HAP-1 (cell line): ENCODE measurements at regions not wholly inside any gene's neighbourhood (a gene's known extent, or its start where the extent isn't known, plus 50 kb on each side); places are given as distances from the start of the nearest gene placed in this dataset.
"Not testable (repeated sequence)": the region's sequence is repeated elsewhere in the genome, so short reads cannot be mapped to it uniquely, and the experiment has no call there.

Experiments used
- DNase-seq, 2 experiments: peaks; one replicate each; pipeline ENCODE4 v3.0.0-alpha.2; 2016 to 2020; ENCODE audit warnings: low spot score in 2 of 2
- H3K27me3 ChIP-seq: fragments of 250-450 bp; sonication (Bioruptor Pico); 2 replicates; pipeline ENCODE4 v1.5.1; 2020; ENCODE audit warnings: low read depth, mild to moderate bottlenecking, moderate library complexity
- H3K36me3 ChIP-seq: fragments of 250-450 bp; sonication (Bioruptor Pico); replicated peaks from 2 replicates; pipeline ENCODE4 v1.5.1; 2020; ENCODE audit warnings: mild to moderate bottlenecking
- H3K4me1 ChIP-seq: fragments of 250-450 bp; sonication (Bioruptor Pico); 2 replicates; pipeline ENCODE4 v1.5.1; 2020; ENCODE audit warnings: mild to moderate bottlenecking
- H3K4me3 ChIP-seq: fragments of 250-450 bp; sonication (Bioruptor Pico); 2 replicates; pipeline ENCODE4 v1.5.1; 2020; ENCODE audit warnings: mild to moderate bottlenecking, moderate library complexity
- H3K9me3 ChIP-seq: fragments of 250-450 bp; sonication (Bioruptor Pico); 2 replicates; pipeline ENCODE4 v1.5.1; 2020; ENCODE audit warnings: mild to moderate bottlenecking, moderate library complexity
- in situ Hi-C: fragments of 300-500 bp; cut with MboI; formaldehyde crosslinking; loops from 3 replicates; pipeline ENCODE4 v1.14.3; 2020; ENCODE audit warnings: low sequenced_read_pairs, inconsistent platforms, mixed read lengths

DNA sequence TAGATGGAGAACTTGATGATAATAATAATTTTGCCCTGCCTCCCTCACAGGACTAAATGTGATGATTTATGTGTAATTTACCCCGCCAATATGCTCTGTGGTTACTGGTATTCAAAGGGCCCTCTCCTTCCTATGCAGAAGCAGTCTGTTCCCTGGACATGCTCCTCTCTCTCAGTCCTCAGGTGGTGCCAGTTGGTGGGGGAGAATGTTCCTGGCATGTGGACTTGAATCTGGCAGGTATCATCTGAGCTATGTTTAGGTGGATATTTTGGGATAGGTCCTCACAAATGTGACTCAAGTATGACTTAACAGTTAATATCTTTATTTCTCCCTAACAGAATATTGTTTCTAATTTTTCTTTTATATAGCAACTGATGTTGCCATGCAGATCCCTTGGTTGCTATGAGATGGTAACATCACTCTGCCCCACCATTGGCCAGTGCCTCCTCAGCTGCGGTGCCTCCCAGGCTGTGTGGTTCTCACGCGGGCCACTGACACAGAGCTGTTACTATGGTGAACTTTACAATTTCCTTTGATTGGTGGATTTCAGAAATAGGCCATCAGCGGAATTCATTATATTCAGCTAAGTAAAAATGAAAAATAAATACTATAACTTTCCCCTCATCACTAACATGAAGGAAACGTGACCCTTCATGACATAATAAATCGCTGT is 106.7 kb upstream of the PELI1 start:
- no peaks in the 10 kb centered on the region for H3K27me3 ChIP-seq
- H3K36me3 ChIP-seq: no peaks in the 10 kb centered on the region
- no peak for DNase-seq
- no peaks in the 10 kb centered on the region for H3K9me3 ChIP-seq
- H3K4me1 ChIP-seq: no peaks in the 10 kb centered on the region
- in situ Hi-C loops: no loop called here
- H3K4me3 ChIP-seq: no peak overlapping the region

DNA sequence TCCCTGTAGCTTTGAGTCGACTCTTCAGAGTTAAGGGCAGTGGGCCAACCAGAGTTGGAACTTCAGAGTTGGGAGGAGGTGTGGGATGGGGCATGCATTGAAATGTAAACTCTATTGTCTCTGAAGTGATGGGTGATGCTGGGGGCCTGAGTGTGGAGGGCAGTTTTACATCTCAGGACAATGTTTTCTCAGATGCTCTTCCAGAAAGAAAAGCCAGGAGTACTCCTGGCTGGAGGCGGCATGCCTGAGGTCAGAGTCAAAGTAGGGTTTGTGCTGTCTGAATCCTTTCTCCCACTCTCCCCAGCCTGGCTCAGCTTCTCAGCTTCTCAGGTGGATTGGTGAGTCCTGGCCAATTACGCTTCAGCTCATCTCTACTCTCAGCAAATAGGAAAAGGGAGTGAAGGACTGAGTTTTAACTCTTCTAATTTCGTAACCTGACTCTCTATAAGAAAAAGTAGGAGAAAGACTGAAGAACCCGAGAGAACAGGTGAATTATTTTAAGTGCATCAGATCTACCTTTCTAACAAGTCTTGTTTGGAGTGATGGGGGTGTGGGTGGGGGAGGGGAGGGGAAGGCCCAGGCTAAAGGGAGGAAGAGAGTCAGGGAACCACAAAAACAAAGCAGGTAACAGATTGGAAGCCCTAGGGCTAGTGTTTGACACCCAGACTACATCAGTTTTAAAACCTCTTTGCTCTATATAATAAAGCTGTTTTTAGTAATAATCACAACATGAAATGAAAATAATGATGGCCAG is 107.5 kb upstream of the PELI1 start:
- Histone ChIP-seq H3K9me3 (no peaks in the 10 kb centered on the region), H3K4me3 (no peak overlapping the region), H3K36me3 (no peaks in the 10 kb centered on the region), H3K4me1 (no peaks in the 10 kb centered on the region), H3K27me3 (no peaks in the 10 kb centered on the region)
- DNase-seq: no peak
- in situ Hi-C loops: no loop called here

DNA sequence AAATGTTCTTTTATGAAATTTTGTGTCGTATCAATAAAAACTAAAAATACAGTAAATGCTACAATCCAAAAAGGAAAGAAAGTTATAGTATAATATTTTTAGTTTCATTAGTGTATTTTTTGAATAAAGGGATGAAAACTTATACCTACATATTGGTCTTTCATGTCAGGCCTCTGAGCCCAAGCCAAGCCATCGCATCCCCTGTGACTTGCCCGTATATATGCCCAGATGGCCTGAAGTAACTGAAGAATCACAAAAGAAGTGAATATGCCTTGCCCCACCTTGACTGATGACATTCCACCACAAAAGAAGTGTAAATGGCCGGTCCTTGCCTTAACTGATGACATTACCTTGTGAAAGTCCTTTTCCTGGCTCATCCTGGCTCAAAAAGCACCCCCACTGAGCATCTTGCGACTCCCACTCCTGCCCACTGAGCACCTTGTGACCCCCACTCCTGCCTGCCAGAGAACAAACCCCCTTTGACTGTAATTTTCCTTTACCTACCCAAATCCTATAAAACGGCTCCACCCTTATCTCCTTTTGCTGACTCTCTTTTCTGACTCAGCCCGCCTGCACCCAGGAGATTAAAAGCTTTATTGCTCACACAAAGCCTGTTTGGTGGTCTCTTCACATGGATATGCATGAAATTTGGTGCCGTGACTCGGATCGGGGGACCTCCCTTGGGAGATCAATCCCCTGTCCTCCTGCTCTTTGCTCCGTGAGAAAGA is 108.2 kb upstream of the PELI1 start:
- H3K27me3 ChIP-seq, in situ Hi-C loops, H3K4me3 ChIP-seq, H3K36me3 ChIP-seq, H3K4me1 ChIP-seq, H3K9me3 ChIP-seq, DNase-seq: not testable (repeated sequence)

DNA sequence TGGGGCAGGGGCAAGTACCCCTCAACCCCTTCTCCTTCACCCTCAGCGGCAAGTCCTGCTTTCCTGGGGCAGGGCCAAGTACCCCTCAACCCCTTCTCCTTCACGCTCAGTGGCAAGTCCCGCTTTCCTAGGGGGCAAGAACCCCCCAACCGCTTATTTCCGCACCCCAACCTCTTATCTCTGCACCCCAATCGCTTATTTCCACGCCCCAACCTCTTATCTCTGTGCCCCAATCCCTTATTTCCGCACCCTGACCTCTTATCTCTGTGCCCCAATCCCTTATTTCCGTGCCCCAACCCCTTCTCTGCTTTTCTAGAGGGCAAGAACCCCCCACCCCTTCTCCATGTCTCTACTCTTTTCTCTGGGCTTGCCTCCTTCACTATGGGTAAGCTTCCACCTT is 109.2 kb upstream of the PELI1 start:
- H3K9me3 ChIP-seq, H3K36me3 ChIP-seq, H3K4me3 ChIP-seq, in situ Hi-C loops, H3K27me3 ChIP-seq, DNase-seq, H3K4me1 ChIP-seq: not testable (repeated sequence)

DNA sequence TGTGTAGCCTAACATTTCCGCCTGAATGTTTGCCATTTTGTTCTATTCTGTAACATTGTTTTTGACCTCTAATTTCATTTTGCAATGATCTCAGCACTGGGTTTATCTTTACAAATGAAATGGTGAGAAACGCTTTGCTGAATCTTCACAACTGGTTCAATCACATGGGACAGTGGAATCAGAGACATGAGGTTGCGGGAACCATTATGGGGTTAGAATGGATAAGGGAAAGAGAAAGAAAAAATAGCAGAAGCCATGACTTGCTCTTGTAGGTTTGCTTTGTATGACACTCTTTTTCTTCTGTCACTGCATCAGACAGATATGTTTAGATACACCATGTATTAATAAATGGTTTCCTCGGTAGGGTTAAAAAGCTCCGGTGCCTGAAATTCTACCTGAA is 114.3 kb upstream of the PELI1 start:
- no peaks in the 10 kb centered on the region for H3K9me3 ChIP-seq
- no peak overlapping the region for H3K4me3 ChIP-seq
- DNase-seq: no peak
- in situ Hi-C loops: no loop called here
- peaks cover 5% of the 10 kb centered on the region for H3K4me1 ChIP-seq
- no peaks in the 10 kb centered on the region for H3K36me3 ChIP-seq
- H3K27me3 ChIP-seq: peaks cover 14% of the 10 kb centered on the region

GRCh38 chr2:64259312-64259711 is 115.1 kb upstream of the PELI1 start:
- Histone ChIP-seq H3K9me3 (no peaks in the 10 kb centered on the region), H3K36me3 (no peaks in the 10 kb centered on the region)
- in situ Hi-C loops: no loop called here

GRCh38 chr2:64260093-64260803 is 116.0 kb upstream of the PELI1 start:
- H3K9me3 ChIP-seq: no peaks in the 10 kb centered on the region
- no peaks in the 10 kb centered on the region for H3K36me3 ChIP-seq
- in situ Hi-C loops: no loop called here
- H3K27me3 ChIP-seq: peaks cover 14% of the 10 kb centered on the region
- no peak overlapping the region for H3K4me3 ChIP-seq
- peaks cover 5% of the 10 kb centered on the region for H3K4me1 ChIP-seq
- DNase-seq: no peak

More at GRCh38 chr2:64259312-64259711, 115.1 kb upstream of the PELI1 start:
- peak; percentile 36 to 75 for DNase-seq
- Histone ChIP-seq H3K4me1 (peaks cover 5% of the 10 kb centered on the region), H3K27me3 (peaks cover 14% of the 10 kb centered on the region), H3K4me3 (no peak overlapping the region)

DNA sequence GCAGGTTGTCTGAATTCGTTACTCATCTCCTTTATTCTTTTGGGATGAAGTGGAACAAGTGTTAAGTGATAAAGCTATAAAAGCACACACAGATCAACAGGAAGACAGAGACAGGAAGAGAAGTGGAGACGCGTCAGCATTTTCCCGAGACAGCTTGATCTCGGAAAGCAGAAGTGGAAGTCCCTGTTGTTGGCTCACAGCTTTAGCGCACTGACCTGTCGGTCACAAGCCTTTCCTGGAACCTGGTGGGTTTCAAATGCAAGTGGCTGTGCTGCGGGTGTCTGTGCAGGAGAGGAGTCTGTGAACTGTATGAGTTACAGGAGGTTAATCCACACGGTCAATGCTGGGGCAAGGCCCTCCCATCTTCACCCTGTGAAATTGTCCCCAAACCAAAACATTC is 116.6 kb upstream of the PELI1 start:
- DNase-seq: no peak
- Histone ChIP-seq H3K4me3 (no peak overlapping the region), H3K4me1 (peaks cover 5% of the 10 kb centered on the region), H3K36me3 (no peaks in the 10 kb centered on the region), H3K9me3 (no peaks in the 10 kb centered on the region), H3K27me3 (peaks cover 14% of the 10 kb centered on the region)
- in situ Hi-C loops: no loop called here

- Histone ChIP-seq H3K36me3 (no peaks in the 10 kb centered on the region), H3K9me3 (no peaks in the 10 kb centered on the region), H3K4me3 (no peak overlapping the region), H3K4me1 (peaks cover 5% of the 10 kb centered on the region), H3K27me3 (peaks cover 14% of the 10 kb centered on the region)
- in situ Hi-C loops: no loop called here
- no peak for DNase-seq
These were observed 117.9 kb upstream of the PELI1 start for GRCh38 chr2:64262071-64262470.

DNA sequence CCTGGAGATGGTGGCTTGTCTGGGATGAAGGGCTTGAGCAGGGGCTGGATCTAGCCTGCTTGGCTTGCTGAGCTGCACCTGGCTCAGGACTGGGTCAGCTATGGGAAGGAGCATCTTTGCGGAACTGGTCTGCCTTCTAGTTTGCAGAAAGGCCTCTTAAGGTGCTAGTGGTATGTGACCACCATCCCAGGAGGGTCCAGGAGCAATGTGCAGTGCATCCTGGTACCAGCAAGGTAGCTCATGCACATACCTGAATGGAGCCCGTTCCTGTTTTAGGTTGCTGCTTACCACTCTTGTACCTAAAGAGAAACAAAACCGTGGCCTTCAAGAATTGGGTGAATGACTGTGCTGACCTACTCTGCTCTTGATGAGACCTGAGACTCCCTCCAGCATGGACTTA is 118.6 kb upstream of the PELI1 start:
- Histone ChIP-seq H3K36me3 (no peaks in the 10 kb centered on the region), H3K9me3 (no peaks in the 10 kb centered on the region), H3K27me3 (peaks cover 14% of the 10 kb centered on the region), H3K4me3 (no peak overlapping the region), H3K4me1 (peaks cover 5% of the 10 kb centered on the region)
- in situ Hi-C loops: no loop called here
- no peak for DNase-seq

- DNase-seq: peak; percentile 17 to 25
- peaks cover 18% of the 10 kb centered on the region for H3K27me3 ChIP-seq
- H3K36me3 ChIP-seq: no peaks in the 10 kb centered on the region
- in situ Hi-C loops: no loop called here
- peaks cover 5% of the 10 kb centered on the region for H3K4me1 ChIP-seq
- H3K9me3 ChIP-seq: no peaks in the 10 kb centered on the region
- H3K4me3 ChIP-seq: no peak overlapping the region
These were observed 119.1 kb upstream of the PELI1 start for GRCh38 chr2:64263315-64263714.

DNA sequence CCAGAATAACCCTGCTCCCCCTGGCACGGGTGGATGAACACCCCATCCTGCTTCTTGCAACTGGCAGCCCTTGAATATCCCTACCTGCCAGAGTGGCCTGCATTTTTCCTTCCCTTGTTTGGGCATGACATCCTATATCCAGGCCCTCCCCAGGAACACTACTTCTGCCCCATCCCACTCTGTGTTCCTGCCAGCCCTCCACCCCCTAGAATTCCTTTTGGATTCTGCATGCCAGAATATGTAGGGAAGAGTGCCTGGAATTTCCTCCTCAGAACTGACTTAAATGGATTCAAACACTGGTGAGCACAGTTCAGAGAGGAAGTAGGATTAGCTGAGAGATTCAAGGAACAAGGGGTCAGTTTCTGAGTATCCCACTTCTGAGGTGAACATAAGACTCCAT is 123.5 kb upstream of the PELI1 start:
- no peaks in the 10 kb centered on the region for H3K9me3 ChIP-seq
- H3K27me3 ChIP-seq: peaks cover 4% of the 10 kb centered on the region; the same call in 1 of the 2 replicates
- in situ Hi-C loops: no loop called here
- no peaks in the 10 kb centered on the region for H3K36me3 ChIP-seq
- H3K4me3 ChIP-seq: no peak overlapping the region
- no peak for DNase-seq
- H3K4me1 ChIP-seq: no peaks in the 10 kb centered on the region

DNA sequence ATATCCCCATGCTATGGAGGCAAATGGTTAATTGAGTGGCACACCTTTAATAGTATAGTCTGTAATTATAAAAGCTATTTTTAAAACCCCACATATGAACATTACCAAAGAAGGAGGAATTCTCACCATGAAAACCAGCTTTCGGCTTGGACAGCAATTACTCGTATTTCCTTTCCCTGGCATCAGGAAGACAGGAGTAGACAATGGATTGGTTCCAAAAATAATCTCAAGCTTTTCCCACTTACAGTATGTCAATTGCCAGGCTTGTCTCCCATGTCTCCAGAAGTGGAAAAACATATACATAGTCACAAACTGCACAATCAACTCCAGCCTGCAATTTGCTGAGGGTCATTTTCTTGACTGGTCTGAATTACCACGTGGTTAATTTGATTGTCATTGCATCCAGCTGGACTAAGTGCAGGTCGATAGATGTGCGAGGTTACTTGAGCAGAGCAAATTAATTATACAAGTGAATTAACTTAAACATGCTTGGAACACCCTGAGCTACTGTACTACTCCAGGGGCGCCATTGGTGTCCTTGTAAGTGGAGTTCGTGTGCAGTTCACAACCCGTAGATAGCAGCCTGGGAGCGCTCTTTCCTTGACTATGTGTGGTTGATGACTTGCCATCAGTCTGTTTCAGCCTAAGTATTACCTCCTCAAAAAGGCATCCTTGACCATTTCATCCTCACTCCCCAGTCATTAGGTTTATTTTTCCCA is 124.3 kb upstream of the PELI1 start:
- peaks cover 4% of the 10 kb centered on the region; the same call in 1 of the 2 replicates for H3K27me3 ChIP-seq
- no peaks in the 10 kb centered on the region for H3K36me3 ChIP-seq
- H3K4me1 ChIP-seq: no peaks in the 10 kb centered on the region
- in situ Hi-C loops: no loop called here
- H3K9me3 ChIP-seq: no peaks in the 10 kb centered on the region
- no peak overlapping the region for H3K4me3 ChIP-seq
- no peak for DNase-seq
